NCI-H146 treated with DMSO at 0.1 percent for 48 hours (cell line): ENCODE measurements at regions not wholly inside any gene's neighbourhood (a gene's known extent, or its start where the extent isn't known, plus 50 kb on each side); places are given as distances from the start of the nearest gene placed in this dataset.
"Not testable (repeated sequence)": the region's sequence is repeated elsewhere in the genome, so short reads cannot be mapped to it uniquely, and the experiment has no call there.

Experiments
- DNase-seq: peaks from one replicate; lab custom pipeline; 2025; ENCODE audit not compliant: unreplicated experiment; lab: John Stamatoyannopoulos, UW

DNA sequence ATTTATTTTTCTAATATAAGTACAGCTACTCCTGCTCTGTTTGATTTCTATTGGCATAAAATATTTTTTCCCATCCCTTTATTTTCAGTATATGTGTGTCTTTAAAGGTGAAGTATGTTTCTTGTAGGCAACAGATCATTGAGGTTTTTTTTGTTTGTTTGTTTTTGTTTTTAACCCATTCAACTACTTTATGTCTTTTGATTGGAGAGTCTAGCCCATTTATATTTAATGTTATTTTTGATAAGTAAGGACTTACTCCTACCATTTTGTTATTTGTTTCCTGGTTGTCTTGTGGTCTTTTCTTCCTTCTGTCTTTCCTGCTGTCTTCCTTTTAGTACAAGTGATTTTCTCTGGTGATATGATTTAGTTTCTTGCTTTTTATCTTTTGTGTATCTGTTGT, 285.1 kb upstream of the PROX1 start:
- DNase-seq, result no peak

DNA sequence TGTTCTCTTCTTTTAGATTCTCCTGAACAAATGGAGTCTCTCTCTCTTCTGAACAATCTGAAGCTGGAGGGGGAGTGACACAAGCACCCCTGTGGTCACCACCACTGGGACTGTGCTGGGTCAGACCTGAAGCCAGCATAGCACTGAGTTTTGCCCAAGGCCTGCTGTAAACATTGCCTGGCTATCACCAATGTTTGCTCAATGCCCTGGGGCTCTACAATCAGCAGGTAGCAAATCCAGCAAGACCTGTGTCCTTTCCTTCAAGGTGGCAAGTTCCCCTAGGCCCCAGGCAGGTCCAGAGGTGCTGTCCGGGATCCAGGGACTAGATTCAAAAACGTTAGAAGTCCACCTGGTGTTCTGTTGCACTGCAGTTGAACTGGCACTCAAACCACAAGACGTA, 282.8 kb upstream of the PROX1 start:
- peak; percentile 44 for DNase-seq

DNA sequence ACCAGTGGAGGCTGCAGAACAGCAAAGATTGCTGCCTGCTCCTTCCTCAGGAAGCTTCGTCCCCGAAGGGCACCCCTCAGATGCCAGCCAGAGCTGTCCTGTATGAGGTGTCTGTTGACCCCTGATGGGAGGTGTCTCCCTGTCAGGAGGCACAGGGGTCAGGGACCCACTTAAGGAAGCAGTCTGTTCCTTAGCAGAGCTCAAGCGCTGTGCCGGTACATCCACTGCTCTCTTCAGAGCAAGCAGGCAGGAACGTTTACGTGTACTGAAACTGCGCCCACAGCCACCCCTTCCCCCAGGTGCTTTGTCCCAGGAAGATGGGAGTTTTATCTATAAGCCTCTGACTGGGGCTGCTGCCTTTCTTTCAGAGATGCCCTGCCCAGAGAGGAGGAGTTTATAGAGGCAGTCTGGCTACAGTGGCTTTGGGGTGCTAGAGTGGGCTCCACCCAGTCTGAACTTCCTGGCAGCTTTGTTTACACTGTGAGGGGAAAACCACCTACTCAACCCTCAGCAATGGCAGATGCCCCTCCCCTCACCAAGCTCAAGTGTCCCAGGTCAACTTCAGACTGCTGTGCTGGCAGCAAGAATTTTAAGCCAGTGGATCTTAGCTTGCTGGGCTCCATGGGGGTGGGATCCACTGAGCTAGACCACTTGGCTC, 275.8 kb upstream of the PROX1 start:
- not testable (repeated sequence) for DNase-seq

DNA sequence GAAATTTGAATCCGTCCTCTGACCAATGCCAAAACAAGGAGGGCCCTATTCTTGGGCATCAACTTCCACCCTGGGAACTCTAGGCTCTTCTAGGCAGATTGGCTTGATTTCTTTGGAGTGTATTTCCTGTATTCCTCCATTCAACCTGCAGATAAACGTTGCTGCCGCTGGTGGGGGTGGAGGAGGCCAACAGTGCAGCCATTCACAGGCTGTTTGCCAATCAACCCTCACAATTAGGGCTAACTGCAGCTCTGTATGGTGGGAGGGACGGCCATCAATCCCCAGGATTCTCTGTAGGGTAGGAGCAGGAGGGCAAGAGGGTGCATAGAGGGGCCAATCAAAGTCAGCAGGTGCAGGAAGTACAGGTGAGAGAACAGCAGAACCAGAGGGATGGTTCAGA, 273.1 kb upstream of the PROX1 start:
- peak; percentile 95 for DNase-seq

DNA sequence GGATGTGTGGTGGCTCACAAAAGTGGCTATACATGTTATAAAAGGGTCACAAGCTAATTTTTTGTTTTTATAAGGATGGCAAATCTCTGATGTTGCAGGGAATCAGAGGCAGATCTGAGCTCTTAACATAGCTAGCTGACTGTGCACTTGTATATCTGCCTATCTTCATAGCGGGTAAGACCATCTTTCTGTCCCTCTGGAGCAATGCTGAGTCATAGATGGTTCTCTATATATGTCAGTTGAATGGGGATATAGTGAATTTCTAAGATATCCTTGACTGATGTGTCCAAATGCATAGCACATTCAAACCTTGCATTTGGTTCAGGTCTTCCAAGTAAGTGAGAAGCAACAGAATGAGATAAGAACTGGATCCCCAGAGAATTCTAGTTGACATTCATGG, 272.6 kb upstream of the PROX1 start:
- no peak for DNase-seq

DNA sequence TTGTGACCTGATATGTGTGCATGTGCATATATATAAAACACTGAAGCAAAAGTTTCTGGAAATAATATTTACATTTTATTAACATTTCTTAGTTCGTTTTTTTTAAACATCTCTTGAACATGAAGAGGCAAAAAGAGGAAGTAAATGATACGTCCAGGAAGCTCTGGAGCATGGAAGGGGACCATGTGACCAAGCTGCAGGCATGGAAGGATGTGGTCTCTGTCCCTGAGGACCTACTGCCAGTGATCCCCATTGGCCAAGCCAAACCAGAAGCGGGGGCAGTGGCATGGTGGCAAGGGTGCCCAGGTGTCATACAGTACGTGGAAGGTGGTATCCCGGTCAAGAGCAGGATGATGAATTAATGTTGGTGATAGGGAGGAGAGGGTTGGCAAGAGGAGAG, 268.3 kb upstream of the PROX1 start:
- DNase-seq, result no peak

DNA sequence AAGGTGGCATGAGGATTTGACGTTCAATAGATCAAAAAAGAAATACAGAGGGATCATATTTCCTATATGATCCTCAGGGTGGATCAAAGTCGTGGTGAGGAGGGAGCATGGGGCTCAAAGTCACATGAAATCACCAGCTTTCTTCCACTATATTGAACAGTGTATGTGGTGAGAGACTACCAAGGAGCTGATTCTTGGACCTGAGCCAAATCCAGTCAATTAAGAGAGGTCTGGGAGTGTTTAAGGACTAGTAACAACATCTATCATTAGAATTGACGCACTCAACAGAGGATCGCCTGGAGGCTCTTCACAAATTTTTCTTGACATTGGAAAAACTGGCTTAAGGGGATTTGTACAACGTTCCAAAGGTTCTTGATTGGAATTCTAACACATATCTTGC, 267.7 kb upstream of the PROX1 start:
- DNase-seq, result peak; percentile 51

DNA sequence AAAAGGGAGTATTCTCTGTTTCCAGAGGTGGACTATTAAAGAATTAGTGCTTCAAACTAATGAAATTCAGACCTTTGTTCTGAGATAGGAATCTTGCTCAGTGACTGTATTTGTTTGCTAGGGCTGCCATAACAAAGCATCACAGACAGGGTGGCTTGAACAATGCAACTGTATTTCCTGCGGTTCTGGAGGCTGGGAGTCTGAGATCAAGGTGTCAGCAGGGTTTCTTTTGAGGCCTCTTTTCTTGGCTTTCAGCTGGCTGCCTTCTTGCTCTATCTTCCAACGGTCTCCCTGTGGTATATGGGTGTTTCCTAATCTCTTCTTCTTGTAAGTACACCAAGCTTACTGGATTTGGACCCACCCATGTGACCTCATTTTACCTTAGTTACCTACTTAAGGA, 264.6 kb upstream of the PROX1 start:
- no peak for DNase-seq

DNA sequence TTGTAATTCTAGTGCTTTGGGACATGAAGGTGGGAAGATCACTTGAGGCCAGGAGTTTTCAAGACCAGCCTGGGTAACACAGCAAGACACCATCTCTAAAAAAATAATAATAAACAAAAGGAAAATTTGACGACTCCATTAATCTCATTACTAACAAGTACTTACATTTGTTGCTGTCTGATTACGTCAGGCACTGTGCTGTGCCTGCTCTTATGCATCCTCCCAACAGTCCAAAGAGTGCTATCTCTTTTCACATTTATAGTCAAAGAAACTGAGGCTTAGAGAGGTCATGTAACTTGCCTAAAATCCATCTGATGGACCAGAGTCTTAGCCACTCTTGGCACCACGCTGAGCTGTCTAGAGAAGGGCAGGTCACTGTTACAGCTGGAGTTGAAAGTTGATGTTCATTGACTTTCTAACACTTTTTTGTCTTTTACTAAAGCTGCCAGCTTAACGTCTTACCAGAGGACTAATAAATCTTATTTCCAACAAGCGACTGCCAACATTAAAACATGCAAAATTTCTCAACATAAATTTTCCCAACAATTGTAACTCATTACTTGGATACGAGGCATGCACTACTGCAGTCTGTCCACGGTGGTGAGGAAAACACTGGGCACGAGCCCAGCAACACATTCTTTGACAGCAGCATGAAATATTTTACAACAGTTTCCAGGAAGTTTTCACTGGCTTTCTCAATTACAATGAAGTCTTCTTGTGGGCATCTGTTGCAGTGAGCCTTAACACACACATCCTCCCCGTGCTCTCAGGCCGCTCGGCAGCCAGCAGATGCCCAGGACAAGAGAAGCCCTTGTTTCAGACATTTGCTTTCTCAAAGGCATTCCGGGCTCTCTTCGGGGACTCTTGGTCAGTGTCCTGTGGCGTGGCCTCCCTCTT, 262.9 kb upstream of the PROX1 start:
- DNase-seq, result no peak

DNA sequence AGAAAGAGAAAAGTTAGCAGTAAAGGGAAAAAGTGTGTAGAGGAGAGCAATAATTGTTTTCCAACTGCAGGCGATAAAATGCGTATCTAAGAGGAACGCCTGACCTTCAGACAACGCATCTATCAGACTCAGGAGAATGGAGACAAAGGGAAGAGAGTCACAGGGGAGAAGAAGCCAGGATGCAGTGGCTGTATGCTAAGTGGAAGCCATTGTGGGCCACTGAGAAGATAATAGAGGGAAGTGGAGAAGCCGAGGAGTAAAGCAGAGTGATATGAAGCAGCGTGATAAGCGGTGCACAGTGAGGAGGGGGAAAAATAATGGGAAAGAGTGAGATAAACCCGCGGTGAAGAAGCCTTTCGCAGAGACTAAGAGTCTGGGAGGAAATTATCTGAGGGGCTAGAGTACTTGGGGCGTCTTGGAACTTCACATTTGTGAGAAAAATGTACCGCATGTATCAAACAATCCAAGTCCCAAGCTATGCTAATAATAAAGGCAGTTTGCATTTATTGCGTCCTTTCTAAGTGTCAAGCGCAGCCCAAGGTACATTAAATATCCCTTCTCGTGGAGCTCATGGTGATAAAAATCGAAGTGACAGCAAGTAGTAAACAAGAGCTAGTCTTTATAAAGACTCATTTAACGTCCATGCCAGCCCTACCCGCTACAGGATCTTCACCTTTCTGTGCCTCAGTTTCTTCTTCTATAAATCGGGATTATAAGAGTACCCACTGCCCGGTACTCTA, 259.8 kb upstream of the PROX1 start:
- no peak for DNase-seq

DNA sequence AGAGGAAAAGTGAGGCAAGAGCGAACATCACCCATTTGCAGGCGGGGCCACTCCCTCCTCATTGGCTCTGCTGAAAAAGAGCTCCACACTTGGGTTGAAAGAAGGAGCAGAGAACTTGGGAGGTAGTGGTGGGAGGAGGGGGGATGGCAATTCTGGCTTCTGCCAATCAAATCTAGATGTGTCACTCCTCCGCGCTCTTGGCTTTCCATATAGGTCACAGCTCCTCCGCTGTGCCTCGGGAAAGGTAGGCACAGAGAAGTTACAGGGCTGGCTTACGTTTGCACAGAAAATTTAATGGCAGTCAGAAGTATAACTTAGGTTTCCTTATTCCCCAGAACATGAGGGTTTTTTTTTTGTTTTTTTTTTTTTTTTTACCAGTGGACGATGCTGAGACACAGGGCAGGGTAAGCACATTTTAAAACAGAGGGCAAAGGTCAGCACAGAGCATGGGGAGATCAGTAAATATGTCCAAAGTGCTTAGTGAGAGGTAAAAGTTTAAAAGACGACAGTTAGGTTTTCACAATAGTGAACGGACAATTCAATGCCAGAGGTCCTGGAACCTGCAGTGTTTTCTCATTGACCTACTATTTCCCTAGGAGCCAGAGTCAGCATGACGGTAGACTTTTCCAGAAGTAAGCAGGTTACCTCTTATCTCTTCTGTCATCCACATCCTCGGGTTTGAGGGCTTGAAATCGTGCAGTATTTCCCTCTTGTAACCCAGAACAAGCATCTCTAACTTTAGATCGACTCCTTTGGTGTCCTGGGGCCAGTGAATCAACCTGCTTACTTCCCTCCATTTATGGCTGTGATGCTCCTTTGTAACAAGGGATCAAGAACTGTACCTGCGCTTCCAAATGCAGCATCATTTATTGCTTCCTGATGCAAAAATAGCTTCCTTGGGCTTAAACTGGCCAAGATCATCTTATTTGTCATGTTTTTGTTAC, 258.9 kb upstream of the PROX1 start:
- DNase-seq, result no peak

DNA sequence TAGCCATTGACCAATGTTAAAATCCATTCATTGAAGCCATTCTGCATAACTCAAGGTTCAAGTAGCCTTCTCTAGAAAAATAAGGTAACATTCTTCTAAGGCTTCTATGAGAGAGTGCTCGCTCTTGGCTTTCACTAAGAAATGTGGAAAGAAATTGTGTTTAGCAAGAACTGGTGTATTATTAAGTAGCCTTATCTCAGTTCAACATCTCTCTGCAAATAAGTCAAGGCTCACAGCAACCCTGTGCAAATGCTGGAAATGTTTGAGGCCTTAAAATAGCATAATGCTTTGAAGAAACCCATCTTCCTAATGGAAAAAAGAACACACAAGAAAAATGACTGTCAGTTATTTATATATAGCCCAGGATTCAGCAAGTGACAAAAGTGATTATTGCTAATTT, 254.1 kb upstream of the PROX1 start:
- DNase-seq, result no peak

DNA sequence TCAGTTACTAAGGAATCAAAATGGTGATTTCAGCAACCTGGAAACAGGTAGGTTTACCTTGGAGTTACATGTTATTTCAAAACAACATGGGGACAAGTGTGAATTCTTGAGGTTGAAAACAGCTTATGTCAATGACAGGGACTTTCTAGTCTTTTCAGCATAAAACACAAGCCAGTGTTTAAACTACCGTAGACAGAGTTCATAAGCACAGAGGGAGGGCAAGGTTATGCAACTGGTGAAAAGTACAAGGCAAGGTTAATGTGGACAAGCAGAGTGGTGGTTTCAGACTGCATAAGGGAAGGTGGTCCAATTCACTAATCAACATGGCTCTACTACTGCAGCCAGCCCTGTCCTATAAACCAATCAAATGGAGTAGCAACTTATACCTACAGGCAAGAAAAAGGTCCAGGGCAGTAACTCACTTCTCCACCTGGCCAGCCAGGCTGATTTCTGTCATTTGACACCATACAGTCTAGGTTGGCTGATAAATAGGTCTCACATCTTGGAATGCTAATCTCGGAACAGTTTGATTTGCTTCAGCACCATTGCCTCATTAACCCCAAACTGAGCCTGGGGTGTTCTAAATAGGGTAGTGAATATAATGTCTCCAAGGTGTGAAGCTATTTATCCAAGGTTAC, 250.3 kb upstream of the PROX1 start:
- DNase-seq, result no peak

DNA sequence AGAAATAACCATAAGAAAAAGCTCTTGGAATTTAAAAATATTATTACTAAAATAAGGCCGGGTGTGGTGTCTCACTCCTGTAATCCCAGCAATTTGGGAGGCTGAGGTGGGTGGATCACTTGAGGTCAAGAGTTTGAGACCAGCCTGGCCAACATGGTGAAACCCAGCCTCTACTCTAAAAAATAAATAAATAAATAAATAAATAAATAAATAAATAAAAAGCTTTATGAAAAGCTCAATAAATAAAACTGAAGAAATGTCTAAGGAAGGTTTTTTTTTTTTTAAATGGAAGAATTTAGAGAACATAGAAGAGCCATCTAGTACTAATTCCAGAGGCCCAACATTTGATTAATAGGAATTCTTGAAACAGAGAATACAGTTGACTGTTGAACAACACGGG, 249.1 kb upstream of the PROX1 start:
- no peak for DNase-seq

DNA sequence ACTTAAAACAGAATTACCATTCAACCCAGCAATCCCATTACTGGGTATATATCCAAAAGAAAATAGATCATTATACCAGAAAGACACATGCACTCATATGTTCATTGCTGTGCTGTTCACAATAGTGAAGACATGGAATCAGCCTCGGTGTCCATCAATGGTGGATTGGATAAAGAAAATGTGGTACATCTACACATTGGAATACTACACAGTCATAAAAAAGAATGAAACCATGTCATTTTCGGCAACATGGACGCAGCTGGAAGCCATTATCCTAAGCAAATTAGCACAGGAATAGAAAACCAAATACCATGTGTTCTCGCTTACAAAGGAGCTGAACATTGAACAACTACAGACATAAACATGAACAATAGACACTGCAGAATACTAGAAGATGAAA, 244.8 kb upstream of the PROX1 start:
- no peak for DNase-seq

DNA sequence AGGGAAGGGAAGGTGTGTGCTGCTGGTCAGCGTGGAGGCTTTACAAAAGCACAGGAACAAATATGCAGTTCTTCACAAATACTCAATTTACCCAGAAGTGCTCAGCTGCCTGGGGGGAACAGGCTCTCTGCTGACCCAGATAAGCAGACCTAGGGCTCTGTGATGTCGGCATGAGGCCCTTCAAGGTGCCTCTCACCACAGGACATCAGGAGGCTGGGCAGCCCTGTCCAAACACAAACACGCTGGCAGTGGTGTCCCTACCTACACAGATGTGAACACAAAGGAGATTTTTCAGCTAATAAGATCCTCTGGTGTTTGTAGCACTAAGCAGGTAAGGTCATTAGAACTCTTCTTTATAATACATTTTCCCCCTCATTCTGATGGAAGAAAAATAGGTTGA, 243.0 kb upstream of the PROX1 start:
- DNase-seq, result no peak

DNA sequence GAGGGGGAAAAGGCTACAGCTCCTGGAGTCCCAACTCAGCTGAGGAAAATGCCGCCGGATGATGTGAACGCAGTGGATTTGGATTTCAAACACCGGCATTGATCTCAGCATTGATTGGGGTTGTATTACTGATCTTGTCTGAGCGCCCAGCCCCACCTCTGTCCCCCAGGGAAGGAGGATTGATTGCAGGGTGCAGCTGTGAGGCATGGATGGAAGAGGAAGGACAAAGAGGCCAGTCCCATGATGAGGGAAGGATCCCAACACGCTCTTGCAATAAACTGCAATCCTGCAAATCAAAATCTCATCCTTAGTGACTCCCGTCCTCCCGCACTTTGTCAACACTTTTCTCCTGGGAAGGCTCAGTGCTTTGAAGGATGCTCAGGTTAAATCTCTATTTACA, 242.3 kb upstream of the PROX1 start:
- no peak for DNase-seq

DNA sequence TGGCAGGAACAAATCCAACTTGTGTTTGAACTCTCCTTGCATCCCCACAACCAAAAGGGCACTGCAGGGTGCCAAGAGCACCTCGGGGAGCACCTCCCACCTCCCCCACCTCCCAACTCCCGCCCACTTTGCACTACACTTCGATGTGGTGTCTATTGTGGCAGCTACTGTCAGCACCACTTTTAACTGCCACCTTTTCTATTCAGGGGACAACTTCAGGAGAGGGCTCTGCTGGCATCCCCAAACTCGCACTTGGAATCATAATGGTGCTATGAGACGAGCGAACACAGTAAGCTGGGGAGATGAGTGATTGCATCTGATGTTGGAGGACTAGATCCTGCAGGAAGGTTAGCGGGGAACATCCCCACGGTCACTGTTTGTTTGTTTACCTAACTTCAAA, 238.2 kb upstream of the PROX1 start:
- DNase-seq, result no peak

DNA sequence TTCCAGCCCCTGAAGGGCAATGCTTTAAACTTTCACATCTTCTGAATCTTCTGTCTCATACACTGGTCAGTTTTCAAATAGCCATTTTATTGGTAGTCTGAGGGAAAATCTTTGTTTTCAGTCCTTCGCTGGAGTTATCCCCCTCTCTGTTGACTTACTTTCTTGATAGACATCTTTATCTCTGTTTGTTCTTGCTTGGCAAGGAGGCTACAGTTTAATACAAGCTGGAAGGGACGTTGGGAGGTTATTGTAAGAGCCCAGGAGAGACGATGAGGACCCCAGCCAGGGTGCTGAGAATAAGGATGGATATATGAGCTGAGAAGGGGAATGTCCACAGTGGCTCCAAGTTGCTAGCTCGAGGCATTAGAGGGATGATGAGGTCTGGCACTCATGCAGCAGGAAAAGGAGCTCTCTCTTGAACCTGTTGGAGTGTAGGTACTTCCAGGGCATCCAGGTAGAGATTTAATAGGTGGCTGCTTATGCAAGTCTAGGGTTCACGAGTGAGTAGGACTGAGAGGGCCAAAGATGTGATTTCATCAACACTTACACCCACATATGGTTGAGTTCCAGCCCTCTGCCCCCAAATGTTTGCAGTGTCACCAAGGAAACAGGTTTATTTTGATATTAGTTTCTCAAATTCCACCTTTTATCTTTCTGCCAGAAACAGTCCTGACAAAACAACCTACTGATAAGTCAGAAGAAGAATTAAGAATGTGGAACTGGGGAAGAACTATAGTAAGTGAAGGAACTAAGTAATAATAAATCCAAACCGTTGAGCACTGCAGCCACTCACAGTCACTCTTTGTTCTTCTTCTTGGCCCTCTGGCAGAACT, 237.3 kb upstream of the PROX1 start:
- peak; percentile 5 for DNase-seq

DNA sequence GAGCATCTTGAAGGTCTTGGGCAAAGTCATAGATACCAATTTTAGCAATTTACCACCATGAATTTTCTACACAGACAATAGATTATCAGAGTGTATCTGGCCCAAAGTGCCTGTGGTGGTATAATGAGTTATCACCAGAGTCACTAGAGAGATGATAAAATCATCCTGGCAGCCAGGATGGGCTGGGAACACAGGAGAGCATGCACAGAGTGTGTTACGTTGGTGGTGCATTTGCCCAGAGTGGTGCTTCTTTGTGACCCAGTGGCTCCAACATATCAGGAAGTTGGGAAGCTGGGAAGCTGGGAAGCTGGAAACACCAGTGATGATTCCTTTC, 236.7 kb upstream of the PROX1 start:
- no peak for DNase-seq
